ENCODE measurements at regions not wholly inside any gene's neighbourhood (a gene's known extent, or its start where the extent isn't known, plus 50 kb on each side); places are given as distances from the start of the nearest gene placed in this dataset.

GRCh38 chr7:41612798-41613197 lies 90.1 kb downstream of the INHBA start:
- Histone ChIP-seq H2BK120ac (ENCODE audit: low read depth, low read length, poor library complexity, severe bottlenecking) (no peak overlapping the region), H4K8ac (replicated peaks; ENCODE audit: insufficient read length, low read depth, low read length) (no peak overlapping the region), H3K27me3 (ENCODE audit: insufficient read depth, low read length) (no peaks in the 10 kb centered on the region), H3K79me1 (ENCODE audit: insufficient read depth, low read depth, low read length, poor library complexity, severe bottlenecking) (no peaks in the 10 kb centered on the region), H2AK5ac (ENCODE audit: insufficient read length, low read length) (no peak overlapping the region), H3K9me3 (ENCODE audit: control insufficient read depth, low read depth, low read length) (no peaks in the 10 kb centered on the region), H3K4me1 (ENCODE audit: insufficient read depth, low read length) (no peaks in the 10 kb centered on the region), H3K79me2 (ENCODE audit: insufficient read depth, low read length) (no peaks in the 10 kb centered on the region), H3K14ac (ENCODE audit: insufficient read depth, low read length) (no peak overlapping the region), H4K5ac (ENCODE audit: insufficient read length, low read depth, low read length) (no peak overlapping the region), H4K20me1 (ENCODE audit: control insufficient read depth, insufficient read depth, insufficient read length) (no peaks in the 10 kb centered on the region), H3K56ac (ENCODE audit: insufficient read length, low read depth, low read length) (no peak overlapping the region), H2BK12ac (ENCODE audit: insufficient read length, low read depth, low read length) (no peak overlapping the region), H2BK15ac (ENCODE audit: low read depth, low read length) (no peak overlapping the region), H2BK5ac (ENCODE audit: insufficient read length, low read length) (no peak overlapping the region), H3K9ac (ENCODE audit: extremely low read depth, insufficient read length, low read length) (no peak overlapping the region), H2AFZ (ENCODE audit: low read length) (no peak overlapping the region), H3K23ac (ENCODE audit: insufficient read length, low read depth, low read length) (no peak overlapping the region), H3K4ac (ENCODE audit: low read depth, low read length) (no peak overlapping the region), H4K91ac (ENCODE audit: insufficient read length, low read depth, low read length) (no peak overlapping the region), H3K27ac (ENCODE audit: insufficient read length, low read depth, low read length) (no peak overlapping the region), H3T11ph (ENCODE audit: low read length) (no peak overlapping the region), H3K4me2 (ENCODE audit: insufficient read depth, insufficient read length, low read length) (no peak overlapping the region), H3K23me2 (ENCODE audit: insufficient read length, low read depth, low read length, poor library complexity, severe bottlenecking) (no peaks in the 10 kb centered on the region), H3K18ac (ENCODE audit: insufficient read length, low read depth, low read length) (no peak overlapping the region), H2BK20ac (ENCODE audit: low read depth, low read length, poor library complexity, severe bottlenecking) (no peak overlapping the region)
- no peaks in the 10 kb centered on the region; a peak in 1 of 5 replicates for H3K9me3 Mint-ChIP-seq
- no peak overlapping the region for H3K27ac Mint-ChIP-seq
- H3K36me3 Mint-ChIP-seq (ENCODE audit: insufficient read depth in 1 of 3, low read depth in 3 of 3), result no peaks in the 10 kb centered on the region; a peak in 1 of 7 replicates
- no peak for TF ChIP-seq CTCF (conservative IDR thresholded peaks at IDR 0.05)
- no peak overlapping the region for H3K4me3 Mint-ChIP-seq
- no peak for DNase-seq
- WGBS (ENCODE audit: extremely low coverage, insufficient read length, low lambda C conversion rate), result 100% methylated on average over 1 of the region's 2 CpGs
- no peaks in the 10 kb centered on the region for H3K27me3 Mint-ChIP-seq (ENCODE audit: low read depth)
- H3K4me1 Mint-ChIP-seq, result peaks cover 2 to 11% of the 10 kb centered on the region in 2 experiments; a peak in 3 of 4 replicates

All from H9 (cell line).